ENCODE measurements at regions not wholly inside any gene's neighbourhood (a gene's known extent, or its start where the extent isn't known, plus 50 kb on each side); places are given as distances from the start of the nearest gene placed in this dataset.

GRCh38 chr14:54175298-54175942 lies 218.8 kb upstream of the BMP4 start:
- DNase-seq: peak; percentile 76

GRCh38 chr14:54177019-54177418 lies 219.8 kb upstream of the CDKN3 start:
- no peak for DNase-seq

GRCh38 chr14:54177641-54178621 lies 218.9 kb upstream of the CDKN3 start:
- no peak for DNase-seq

- no peak for DNase-seq
Observed at GRCh38 chr14:54182419-54183045, 214.3 kb upstream of the CDKN3 start.

- peak; percentile 47 for DNase-seq
Observed at GRCh38 chr14:54186821-54187763, 209.7 kb upstream of the CDKN3 start.

GRCh38 chr14:54188064-54188666 lies 208.6 kb upstream of the CDKN3 start:
- no peak for DNase-seq

- DNase-seq: no peak
Observed at GRCh38 chr14:54189333-54189732, 207.5 kb upstream of the CDKN3 start.

GRCh38 chr14:54189748-54190354 lies 207.0 kb upstream of the CDKN3 start:
- DNase-seq: no peak

GRCh38 chr14:54191846-54192245 lies 205.0 kb upstream of the CDKN3 start:
- no peak for DNase-seq

GRCh38 chr14:54192610-54193009 lies 204.2 kb upstream of the CDKN3 start:
- no peak for DNase-seq

- DNase-seq: no peak
Observed at GRCh38 chr14:54193871-54194270, 202.9 kb upstream of the CDKN3 start.

- no peak for DNase-seq
Observed at GRCh38 chr14:54194501-54194900, 202.3 kb upstream of the CDKN3 start.

GRCh38 chr14:54197369-54197768 lies 199.4 kb upstream of the CDKN3 start:
- DNase-seq: no peak

GRCh38 chr14:54200726-54201125 lies 196.1 kb upstream of the CDKN3 start:
- DNase-seq: no peak

GRCh38 chr14:54202288-54202687 lies 194.5 kb upstream of the CDKN3 start:
- DNase-seq: no peak

- no peak for DNase-seq
Observed at GRCh38 chr14:54206516-54206915, 190.3 kb upstream of the CDKN3 start.

GRCh38 chr14:54207075-54207474 lies 189.7 kb upstream of the CDKN3 start:
- no peak for DNase-seq

- no peak for DNase-seq
Observed at GRCh38 chr14:54207476-54208462, 189.0 kb upstream of the CDKN3 start.

- DNase-seq: no peak
Observed at GRCh38 chr14:54208751-54209150, 188.1 kb upstream of the CDKN3 start.

- no peak for DNase-seq
Observed at GRCh38 chr14:54209511-54210250, 187.1 kb upstream of the CDKN3 start.
